GM21381 (cell line): ENCODE measurements at regions not wholly inside any gene's neighbourhood (a gene's known extent, or its start where the extent isn't known, plus 50 kb on each side); places are given as distances from the start of the nearest gene placed in this dataset.

Experiments used
- ATAC-seq: cut with Tn5 transposase; IDR thresholded peaks from one replicate; pipeline ENCODE4 v1.9.1; 2021; ENCODE audit warnings: mild to moderate bottlenecking, moderate library complexity; ENCODE audit not compliant: unreplicated experiment

DNA sequence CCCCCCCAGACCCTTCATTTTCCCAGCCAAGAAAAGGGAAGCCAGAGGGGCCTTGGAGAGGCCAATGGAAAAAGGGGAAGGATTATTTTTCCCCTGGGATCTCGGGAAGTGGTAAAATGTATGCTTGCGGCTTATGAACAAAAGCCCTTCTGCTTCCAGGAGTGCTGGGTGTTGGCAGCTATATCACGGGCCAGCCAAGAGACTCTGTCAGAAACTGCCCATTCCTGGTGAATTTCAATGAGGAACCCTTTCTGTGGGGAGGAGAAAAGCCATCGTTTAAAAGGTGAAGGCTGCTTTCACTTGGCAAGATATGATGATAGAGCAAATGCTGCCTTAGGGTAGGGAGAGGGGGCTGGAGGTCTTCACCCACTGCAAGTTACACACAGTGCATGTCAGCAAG, 69.7 kb upstream of the ZC3H12A start:
- no peak for ATAC-seq

DNA sequence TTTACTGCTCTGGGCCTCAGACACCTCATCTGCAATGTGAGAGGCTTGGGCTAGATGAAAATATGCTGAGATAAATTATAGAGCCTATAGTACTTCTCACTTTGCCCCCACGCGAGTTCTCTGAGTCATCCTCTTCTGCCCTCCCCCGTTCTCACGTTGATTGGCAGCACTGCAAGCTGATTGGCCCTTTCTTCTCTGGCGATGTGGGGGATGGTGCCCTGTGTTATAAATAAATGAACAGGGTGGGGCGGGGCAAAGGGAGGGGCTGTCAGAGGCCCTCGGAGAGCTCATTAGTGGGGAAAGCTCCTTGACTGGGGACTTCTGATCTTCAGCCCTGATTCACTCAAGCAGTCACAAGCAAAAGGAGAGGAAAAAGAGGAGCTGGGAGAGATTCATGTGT, 64.3 kb upstream of the ZC3H12A start:
- no peak for ATAC-seq

DNA sequence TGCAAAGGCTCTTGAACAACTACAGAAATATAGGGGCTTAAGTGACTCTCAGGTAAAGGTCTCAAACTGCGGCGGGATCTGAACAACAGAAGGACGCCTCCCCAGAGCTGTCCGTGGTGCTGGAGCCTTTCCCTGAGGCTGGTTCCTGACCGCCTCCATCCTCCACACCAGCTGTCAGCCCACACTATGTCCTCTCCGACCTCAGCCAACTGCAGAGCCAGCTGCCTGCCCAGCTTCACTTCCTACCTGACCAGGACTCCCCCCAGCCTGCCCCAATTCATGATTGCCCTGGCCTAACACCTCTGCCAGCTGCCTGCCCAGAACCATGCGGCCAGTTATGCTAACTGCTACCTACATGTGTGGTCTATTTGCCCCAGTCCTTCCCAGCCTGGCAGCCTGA, 63.6 kb upstream of the ZC3H12A start:
- no peak for ATAC-seq

DNA sequence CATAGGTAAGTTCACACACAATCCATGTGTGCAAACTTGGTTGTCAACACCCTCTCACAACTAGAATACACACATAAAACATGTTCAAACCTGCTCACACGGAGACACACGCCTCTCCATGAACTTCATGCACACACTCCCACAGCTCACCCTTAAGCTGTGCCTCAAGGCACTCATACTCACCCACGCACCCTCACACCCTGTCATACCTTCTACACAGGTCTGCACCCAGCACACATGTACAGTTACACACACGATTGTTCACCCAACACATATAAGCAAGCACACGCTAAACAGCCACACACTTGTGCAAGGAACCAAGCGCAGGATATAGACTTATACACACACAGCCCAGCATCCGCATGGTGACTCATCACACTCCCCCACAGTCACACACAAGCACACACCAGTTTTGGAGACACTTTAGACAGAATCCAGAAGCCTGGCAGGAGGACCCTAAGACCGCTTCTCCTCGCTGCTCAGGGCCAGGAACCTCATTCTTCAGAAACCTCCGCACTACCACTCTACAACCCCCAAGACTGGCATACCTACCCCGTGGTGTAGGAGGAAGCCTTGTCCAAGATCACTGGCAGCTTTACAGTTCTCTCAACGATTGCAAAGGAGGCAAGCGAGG, 58.7 kb upstream of the ZC3H12A start:
- ATAC-seq = no peak

DNA sequence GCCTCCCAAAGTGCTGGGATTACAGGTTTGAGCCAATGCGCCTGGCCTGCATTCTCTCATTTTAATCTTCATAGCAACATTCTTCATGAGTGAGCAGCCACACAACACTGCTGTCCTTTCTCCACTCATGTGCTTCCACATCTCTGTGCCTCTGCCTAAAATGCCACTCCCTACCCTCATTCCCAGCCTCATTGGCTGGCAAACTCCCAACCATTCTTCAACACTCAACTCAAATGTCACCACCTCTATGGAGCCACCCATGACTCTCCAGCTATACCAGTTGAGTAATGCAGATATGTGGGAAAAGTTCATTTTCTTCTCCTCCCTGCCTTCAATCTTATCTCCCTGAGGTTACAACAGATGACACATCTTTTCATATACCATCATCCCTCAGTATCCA, 53.9 kb upstream of the ZC3H12A start:
- ATAC-seq = no peak

DNA sequence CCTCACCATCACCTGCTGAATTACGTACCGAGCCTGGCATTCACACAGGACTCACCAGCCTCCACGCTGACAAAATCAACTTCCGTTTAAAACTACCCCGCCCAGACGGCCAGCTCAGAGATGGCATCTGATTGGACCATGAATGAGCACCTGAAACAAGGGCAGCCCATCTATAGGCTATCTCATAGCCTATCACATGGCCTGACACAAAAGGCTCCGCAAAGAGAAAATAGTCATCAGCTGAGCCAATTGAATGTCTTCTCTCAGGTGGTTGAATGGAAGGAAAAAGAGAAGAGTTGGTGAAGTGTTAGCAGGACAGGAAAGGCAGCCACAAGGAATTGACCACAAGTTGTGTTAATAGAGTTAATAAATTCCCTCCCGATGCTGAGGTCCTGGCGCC, 50.6 kb upstream of the ZC3H12A start:
- ATAC-seq = no peak

DNA sequence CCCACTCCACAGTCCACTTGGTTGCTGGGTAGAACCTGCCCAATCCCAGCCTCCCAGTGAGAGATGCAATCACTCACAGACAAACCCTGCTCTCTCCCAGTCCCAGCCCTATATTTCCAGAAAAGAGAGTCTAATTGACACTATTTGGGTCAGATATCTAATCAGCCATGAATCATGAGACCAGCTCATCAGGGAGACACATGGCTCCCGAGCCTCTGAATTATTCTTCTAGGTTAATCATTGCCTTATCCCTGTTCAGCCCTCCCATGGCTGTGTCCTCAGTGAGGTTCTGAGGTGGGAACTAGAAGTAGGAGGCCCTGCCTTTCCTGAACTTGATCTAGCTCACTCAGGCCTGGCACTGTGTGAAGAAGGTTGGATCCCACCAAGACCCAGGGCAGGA, 49.9 kb upstream of the ZC3H12A start:
- ATAC-seq = no peak
